Fibroblast of mammary gland (primary cell): ENCODE measurements at regions not wholly inside any gene's neighbourhood (a gene's known extent, or its start where the extent isn't known, plus 50 kb on each side); places are given as distances from the start of the nearest gene placed in this dataset.

Source experiments
- DNase-seq: peaks from one replicate; pipeline ENCODE4 v3.0.0-alpha.2; 2010; ENCODE audit warnings: low read depth
- H3K4me3 ChIP-seq: 2 replicates; pipeline ENCODE4 v1.5.1; 2011; ENCODE audit warnings: low read depth, mild to moderate bottlenecking, low read length, moderate library complexity; ENCODE audit not compliant: control insufficient read depth
- CTCF ChIP-seq: conservative IDR thresholded peaks from 2 replicates; pipeline ENCODE4 v1.5.1; 2011; ENCODE audit warnings: low read depth, low read length, inconsistent platforms; ENCODE audit not compliant: control insufficient read depth, insufficient read depth

- DNase-seq = no peak
- no peak for TF ChIP-seq CTCF
- H3K4me3 ChIP-seq = no peak overlapping the region
These were observed 157.9 kb upstream of the DMRT1 start for GRCh38 chr9:683509-684021.

- peak; percentile 74 for DNase-seq
- TF ChIP-seq CTCF = no peak
- H3K4me3 ChIP-seq = peak overlapping the region; percentile 42
These were observed 157.2 kb upstream of the DMRT1 start for GRCh38 chr9:684054-684890.

GRCh38 chr9:684941-685340 is 156.6 kb upstream of the DMRT1 start:
- no peak for TF ChIP-seq CTCF
- DNase-seq = peak; percentile 87
- H3K4me3 ChIP-seq = peak overlapping the region; percentile 42

- no peak for TF ChIP-seq CTCF
- peak; percentile 66 for DNase-seq
- no peak overlapping the region for H3K4me3 ChIP-seq
These were observed 155.1 kb upstream of the DMRT1 start for GRCh38 chr9:686321-686813.

GRCh38 chr9:687034-687785 is 154.3 kb upstream of the DMRT1 start:
- no peak for DNase-seq
- no peak overlapping the region for H3K4me3 ChIP-seq
- TF ChIP-seq CTCF = no peak

GRCh38 chr9:687994-688393 is 153.5 kb upstream of the DMRT1 start:
- H3K4me3 ChIP-seq = no peak overlapping the region
- no peak for TF ChIP-seq CTCF
- no peak for DNase-seq
